GM12865 (cell line): ENCODE measurements at regions not wholly inside any gene's neighbourhood (a gene's known extent, or its start where the extent isn't known, plus 50 kb on each side); places are given as distances from the start of the nearest gene placed in this dataset.
"Not testable (repeated sequence)": the region's sequence is repeated elsewhere in the genome, so short reads cannot be mapped to it uniquely, and the experiment has no call there.

Experiments used
- DNase-seq: peaks from one replicate; pipeline ENCODE4 v3.0.0; 2010; ENCODE audit warnings: low read depth
- H3K4me3 ChIP-seq: 2 replicates; pipeline ENCODE4 v1.5.1; 2011; ENCODE audit warnings: mild to moderate bottlenecking, low read depth, low read length, control low read depth
- CTCF ChIP-seq: IDR thresholded peaks from 2 replicates; pipeline ENCODE4 v1.5.1; 2011; ENCODE audit warnings: low read length, control low read depth, low read depth, inconsistent platforms; ENCODE audit not compliant: insufficient read depth; ENCODE audit errors: missing control alignments

GRCh38 chr13:110001670-110002275 lies 215.4 kb upstream of the IRS2 start:
- no peak for DNase-seq
- no peak overlapping the region for H3K4me3 ChIP-seq
- no peak for TF ChIP-seq CTCF

GRCh38 chr13:110000534-110001345 lies 214.4 kb upstream of the IRS2 start:
- no peak overlapping the region for H3K4me3 ChIP-seq
- DNase-seq, result no peak
- no peak for TF ChIP-seq CTCF

GRCh38 chr13:109999659-110000533 lies 213.5 kb upstream of the IRS2 start:
- DNase-seq, result no peak
- H3K4me3 ChIP-seq, result no peak overlapping the region
- TF ChIP-seq CTCF, result no peak

- H3K4me3 ChIP-seq, result no peak overlapping the region
- no peak for TF ChIP-seq CTCF
- no peak for DNase-seq
These were observed 212.5 kb upstream of the IRS2 start for GRCh38 chr13:109998684-109999533.

GRCh38 chr13:109998037-109998436 lies 211.7 kb upstream of the IRS2 start:
- TF ChIP-seq CTCF, result no peak

GRCh38 chr13:109997056-109997595 lies 210.7 kb upstream of the IRS2 start:
- not testable (repeated sequence) for DNase-seq, H3K4me3 ChIP-seq

More at GRCh38 chr13:109998037-109998436, 211.7 kb upstream of the IRS2 start:
- H3K4me3 ChIP-seq, result no peak overlapping the region
- DNase-seq, result no peak
